ENCODE measurements at regions not wholly inside any gene's neighbourhood (a gene's known extent, or its start where the extent isn't known, plus 50 kb on each side); places are given as distances from the start of the nearest gene placed in this dataset.

DNA sequence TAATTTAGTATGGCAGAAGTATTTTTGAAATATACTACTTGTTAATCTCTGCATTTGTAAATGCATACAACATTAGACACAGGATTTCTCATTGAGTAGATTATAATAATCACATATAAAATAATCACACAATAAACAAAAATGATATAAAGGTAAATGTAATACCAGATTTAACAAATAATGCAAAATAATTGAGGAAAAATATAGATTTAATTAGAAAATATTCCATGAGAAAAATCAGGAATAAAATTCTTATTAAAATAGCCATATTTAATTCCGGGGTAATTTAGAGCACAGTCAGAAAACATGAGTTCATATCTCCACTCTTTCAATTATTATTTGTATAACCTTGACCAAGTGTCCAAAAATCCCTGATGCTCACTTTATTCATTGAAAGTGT is 385.9 kb upstream of the SYT4 start:
- Histone ChIP-seq H3K36me3 (ENCODE audit: control insufficient read depth in 2 of 2, insufficient read depth in 1 of 2, low read length in 2 of 2) (no peaks in the 10 kb centered on the region), H3K9me3 (ENCODE audit: control insufficient read depth, insufficient read depth, low read depth, low read length) (no peaks in the 10 kb centered on the region), H3K27ac (ENCODE audit: extremely low read depth, low read depth, low read length) (no peak overlapping the region), H3K4me1 (ENCODE audit: control insufficient read depth, insufficient read depth, low read length) (no peaks in the 10 kb centered on the region), H3K4me3 (ENCODE audit: low read depth, low read length) (no peak overlapping the region)
- POLR2A ChIA-PET = no interaction called here
- CTCF ChIA-PET = no interaction called here
- no peak for TF ChIP-seq ZNF701 (tag by site-specific recombination; IDR thresholded peaks at IDR 0.05)
- no peak for TF ChIP-seq ZNF274 (IDR thresholded peaks at IDR 0.05; ENCODE audit: low read length)
- no peak for TF ChIP-seq ZNF274 (tag by site-specific recombination; IDR thresholded peaks at IDR 0.05; ENCODE audit: borderline replicate concordance)
- TF ChIP-seq, protein P1, sequence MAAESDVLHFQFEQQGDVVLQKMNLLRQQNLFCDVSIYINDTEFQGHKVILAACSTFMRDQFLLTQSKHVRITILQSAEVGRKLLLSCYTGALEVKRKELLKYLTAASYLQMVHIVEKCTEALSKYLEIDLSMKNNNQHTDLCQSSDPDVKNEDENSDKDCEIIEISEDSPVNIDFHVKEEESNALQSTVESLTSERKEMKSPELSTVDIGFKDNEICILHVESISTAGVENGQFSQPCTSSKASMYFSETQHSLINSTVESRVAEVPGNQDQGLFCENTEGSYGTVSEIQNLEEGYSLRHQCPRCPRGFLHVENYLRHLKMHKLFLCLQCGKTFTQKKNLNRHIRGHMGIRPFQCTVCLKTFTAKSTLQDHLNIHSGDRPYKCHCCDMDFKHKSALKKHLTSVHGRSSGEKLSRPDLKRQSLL (tag by site-specific recombination; IDR thresholded peaks at IDR 0.05) = no peak
- TF ChIP-seq SP3 (tag by site-specific recombination; IDR thresholded peaks at IDR 0.05) = no peak
- TF ChIP-seq, protein P2, sequence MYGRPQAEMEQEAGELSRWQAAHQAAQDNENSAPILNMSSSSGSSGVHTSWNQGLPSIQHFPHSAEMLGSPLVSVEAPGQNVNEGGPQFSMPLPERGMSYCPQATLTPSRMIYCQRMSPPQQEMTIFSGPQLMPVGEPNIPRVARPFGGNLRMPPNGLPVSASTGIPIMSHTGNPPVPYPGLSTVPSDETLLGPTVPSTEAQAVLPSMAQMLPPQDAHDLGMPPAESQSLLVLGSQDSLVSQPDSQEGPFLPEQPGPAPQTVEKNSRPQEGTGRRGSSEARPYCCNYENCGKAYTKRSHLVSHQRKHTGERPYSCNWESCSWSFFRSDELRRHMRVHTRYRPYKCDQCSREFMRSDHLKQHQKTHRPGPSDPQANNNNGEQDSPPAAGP (tag by site-specific recombination; IDR thresholded peaks at IDR 0.05) = no peak
- TF ChIP-seq ZNF292 (tag by site-specific recombination; IDR thresholded peaks at IDR 0.05; ENCODE audit: borderline replicate concordance, low read depth) = no peak
- no peak for TF ChIP-seq YY2 (tag by site-specific recombination; IDR thresholded peaks at IDR 0.05)
- TF ChIP-seq ZNF837 (tag by site-specific recombination; IDR thresholded peaks at IDR 0.05) = no peak
- TF ChIP-seq, protein P3, sequence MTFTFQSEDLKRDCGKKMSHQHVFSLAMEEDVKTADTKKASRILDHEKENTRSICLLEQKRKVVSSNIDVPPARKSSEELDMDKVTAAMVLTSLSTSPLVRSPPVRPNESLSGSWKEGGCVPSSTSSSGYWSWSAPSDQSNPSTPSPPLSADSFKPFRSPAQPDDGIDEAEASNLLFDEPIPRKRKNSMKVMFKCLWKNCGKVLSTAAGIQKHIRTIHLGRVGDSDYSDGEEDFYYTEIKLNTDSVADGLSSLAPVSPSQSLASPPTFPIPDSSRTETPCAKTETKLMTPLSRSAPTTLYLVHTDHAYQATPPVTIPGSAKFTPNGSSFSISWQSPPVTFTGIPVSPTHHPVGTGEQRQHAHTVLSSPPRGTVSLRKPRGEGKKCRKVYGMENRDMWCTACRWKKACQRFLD (tag by site-specific recombination; IDR thresholded peaks at IDR 0.05) = no peak
- TF ChIP-seq GLI4 (tag by site-specific recombination; IDR thresholded peaks at IDR 0.05) = no peak
- TF ChIP-seq ZNF366 (tag by site-specific recombination; conservative IDR thresholded peaks at IDR 0.05) = no peak
- TF ChIP-seq, protein P4, sequence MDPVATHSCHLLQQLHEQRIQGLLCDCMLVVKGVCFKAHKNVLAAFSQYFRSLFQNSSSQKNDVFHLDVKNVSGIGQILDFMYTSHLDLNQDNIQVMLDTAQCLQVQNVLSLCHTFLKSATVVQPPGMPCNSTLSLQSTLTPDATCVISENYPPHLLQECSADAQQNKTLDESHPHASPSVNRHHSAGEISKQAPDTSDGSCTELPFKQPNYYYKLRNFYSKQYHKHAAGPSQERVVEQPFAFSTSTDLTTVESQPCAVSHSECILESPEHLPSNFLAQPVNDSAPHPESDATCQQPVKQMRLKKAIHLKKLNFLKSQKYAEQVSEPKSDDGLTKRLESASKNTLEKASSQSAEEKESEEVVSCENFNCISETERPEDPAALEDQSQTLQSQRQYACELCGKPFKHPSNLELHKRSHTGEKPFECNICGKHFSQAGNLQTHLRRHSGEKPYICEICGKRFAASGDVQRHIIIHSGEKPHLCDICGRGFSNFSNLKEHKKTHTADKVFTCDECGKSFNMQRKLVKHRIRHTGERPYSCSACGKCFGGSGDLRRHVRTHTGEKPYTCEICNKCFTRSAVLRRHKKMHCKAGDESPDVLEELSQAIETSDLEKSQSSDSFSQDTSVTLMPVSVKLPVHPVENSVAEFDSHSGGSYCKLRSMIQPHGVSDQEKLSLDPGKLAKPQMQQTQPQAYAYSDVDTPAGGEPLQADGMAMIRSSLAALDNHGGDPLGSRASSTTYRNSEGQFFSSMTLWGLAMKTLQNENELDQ (tag by site-specific recombination; IDR thresholded peaks at IDR 0.05; ENCODE audit: low read depth) = no peak
- TF ChIP-seq MEIS1 (CRISPR knock-in tag; IDR thresholded peaks at IDR 0.05; ENCODE audit: borderline replicate concordance) = no peak
- TF ChIP-seq, protein P5, sequence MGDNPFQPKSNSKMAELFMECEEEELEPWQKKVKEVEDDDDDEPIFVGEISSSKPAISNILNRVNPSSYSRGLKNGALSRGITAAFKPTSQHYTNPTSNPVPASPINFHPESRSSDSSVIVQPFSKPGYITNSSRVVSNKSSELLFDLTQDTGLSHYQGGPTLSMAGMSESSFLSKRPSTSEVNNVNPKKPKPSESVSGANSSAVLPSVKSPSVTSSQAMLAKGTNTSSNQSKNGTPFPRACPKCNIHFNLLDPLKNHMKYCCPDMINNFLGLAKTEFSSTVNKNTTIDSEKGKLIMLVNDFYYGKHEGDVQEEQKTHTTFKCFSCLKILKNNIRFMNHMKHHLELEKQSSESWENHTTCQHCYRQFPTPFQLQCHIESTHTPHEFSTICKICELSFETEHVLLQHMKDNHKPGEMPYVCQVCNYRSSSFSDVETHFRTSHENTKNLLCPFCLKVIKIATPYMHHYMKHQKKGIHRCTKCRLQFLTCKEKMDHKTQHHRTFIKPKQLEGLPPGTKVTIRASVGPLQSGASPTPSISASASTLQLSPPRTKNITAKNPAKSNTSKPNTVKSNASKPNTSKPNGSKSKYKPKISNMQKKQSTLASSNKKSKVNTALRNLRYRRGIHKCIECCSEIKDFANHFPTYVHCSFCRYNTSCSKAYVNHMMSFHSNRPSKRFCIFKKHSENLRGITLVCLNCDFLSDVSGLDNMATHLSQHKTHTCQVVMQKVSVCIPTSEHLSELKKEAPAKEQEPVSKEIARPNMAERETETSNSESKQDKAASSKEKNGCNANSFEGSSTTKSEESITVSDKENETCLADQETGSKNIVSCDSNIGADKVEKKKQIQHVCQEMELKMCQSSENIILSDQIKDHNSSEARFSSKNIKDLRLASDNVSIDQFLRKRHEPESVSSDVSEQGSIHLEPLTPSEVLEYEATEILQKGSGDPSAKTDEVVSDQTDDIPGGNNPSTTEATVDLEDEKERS (tag by site-specific recombination; IDR thresholded peaks at IDR 0.05) = no peak
- no peak for TF ChIP-seq ZNF530 (tag by site-specific recombination; IDR thresholded peaks at IDR 0.05; ENCODE audit: low read depth)
- TF ChIP-seq ZNF423 (tag by site-specific recombination; IDR thresholded peaks at IDR 0.05) = no peak

Data from HEK293 (cell line).